ENCODE measurements at regions not wholly inside any gene's neighbourhood (a gene's known extent, or its start where the extent isn't known, plus 50 kb on each side); places are given as distances from the start of the nearest gene placed in this dataset.

GRCh38 chr7:98698976-98699375 is 81.9 kb downstream of the NPTX2 start:
- Histone ChIP-seq H3K4me3 (ENCODE audit: low read depth in 1 of 3, low read length in 3 of 3) (no peak overlapping the region), H3K36me3 (ENCODE audit: control insufficient read depth in 4 of 4, insufficient read depth in 3 of 4, low read depth in 1 of 4, low read length in 3 of 4) (no peaks in the 10 kb centered on the region), H3K4me1 (ENCODE audit: control insufficient read depth in 4 of 4, insufficient read depth in 4 of 4, low read length in 3 of 4) (no peaks in the 10 kb centered on the region), H3K27me3 (ENCODE audit: control insufficient read depth in 4 of 4, insufficient read depth in 4 of 4, low read length in 3 of 4) (peaks cover 0 to 3% (median 0%) of the 10 kb centered on the region in 4 donors), H3K27ac (ENCODE audit: low read depth in 1 of 2, low read length in 2 of 2) (no peak overlapping the region), H3K9me3 (ENCODE audit: control insufficient read depth in 4 of 4, low read length in 3 of 4) (peaks cover 0 to 7% (median under 1%) of the 10 kb centered on the region in 4 donors), H3K9ac (ENCODE audit: low read depth in 1 of 2, low read length in 2 of 2) (no peak overlapping the region)
- WGBS, result 86% methylated on average over 2 of the region's 2 CpGs
- no peak for DNase-seq (ENCODE audit: low spot score)
- TF ChIP-seq RXRA (IDR thresholded peaks at IDR 0.05), result no peak
- TF ChIP-seq JUND (IDR thresholded peaks at IDR 0.05), result no peak
- no peak for TF ChIP-seq RAD21 (IDR thresholded peaks at IDR 0.05)
- no peak for TF ChIP-seq FOXA1 (IDR thresholded peaks at IDR 0.05)
- TF ChIP-seq NR2F2 (IDR thresholded peaks at IDR 0.05), result no peak
- no peak for TF ChIP-seq REST (IDR thresholded peaks at IDR 0.05)
- TF ChIP-seq SP1 (IDR thresholded peaks at IDR 0.05), result no peak
- no peak for TF ChIP-seq FOXA2 (IDR thresholded peaks at IDR 0.05)
- TF ChIP-seq, protein P1, sequence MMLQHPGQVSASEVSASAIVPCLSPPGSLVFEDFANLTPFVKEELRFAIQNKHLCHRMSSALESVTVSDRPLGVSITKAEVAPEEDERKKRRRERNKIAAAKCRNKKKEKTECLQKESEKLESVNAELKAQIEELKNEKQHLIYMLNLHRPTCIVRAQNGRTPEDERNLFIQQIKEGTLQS (IDR thresholded peaks at IDR 0.05), result no peak
- TF ChIP-seq, protein P2, sequence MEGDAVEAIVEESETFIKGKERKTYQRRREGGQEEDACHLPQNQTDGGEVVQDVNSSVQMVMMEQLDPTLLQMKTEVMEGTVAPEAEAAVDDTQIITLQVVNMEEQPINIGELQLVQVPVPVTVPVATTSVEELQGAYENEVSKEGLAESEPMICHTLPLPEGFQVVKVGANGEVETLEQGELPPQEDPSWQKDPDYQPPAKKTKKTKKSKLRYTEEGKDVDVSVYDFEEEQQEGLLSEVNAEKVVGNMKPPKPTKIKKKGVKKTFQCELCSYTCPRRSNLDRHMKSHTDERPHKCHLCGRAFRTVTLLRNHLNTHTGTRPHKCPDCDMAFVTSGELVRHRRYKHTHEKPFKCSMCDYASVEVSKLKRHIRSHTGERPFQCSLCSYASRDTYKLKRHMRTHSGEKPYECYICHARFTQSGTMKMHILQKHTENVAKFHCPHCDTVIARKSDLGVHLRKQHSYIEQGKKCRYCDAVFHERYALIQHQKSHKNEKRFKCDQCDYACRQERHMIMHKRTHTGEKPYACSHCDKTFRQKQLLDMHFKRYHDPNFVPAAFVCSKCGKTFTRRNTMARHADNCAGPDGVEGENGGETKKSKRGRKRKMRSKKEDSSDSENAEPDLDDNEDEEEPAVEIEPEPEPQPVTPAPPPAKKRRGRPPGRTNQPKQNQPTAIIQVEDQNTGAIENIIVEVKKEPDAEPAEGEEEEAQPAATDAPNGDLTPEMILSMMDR (IDR thresholded peaks at IDR 0.05; ENCODE audit: low read depth, low read length, missing input control), result no peak
- TF ChIP-seq, protein P3, sequence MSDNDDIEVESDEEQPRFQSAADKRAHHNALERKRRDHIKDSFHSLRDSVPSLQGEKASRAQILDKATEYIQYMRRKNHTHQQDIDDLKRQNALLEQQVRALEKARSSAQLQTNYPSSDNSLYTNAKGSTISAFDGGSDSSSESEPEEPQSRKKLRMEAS (IDR thresholded peaks at IDR 0.05), result no peak
- TF ChIP-seq EGR1 (IDR thresholded peaks at IDR 0.05; ENCODE audit: low read depth in 2 of 2), result no peak
- TF ChIP-seq ZBTB33 (IDR thresholded peaks at IDR 0.05), result no peak
- no peak for TF ChIP-seq TAF1 (conservative IDR thresholded peaks at IDR 0.05)
- no peak for TF ChIP-seq YY1 (IDR thresholded peaks at IDR 0.05)
- no peak for TF ChIP-seq GABPA (IDR thresholded peaks at IDR 0.05 in 1 of 2, conservative IDR thresholded peaks at IDR 0.05 in 1 of 2)
- no peak for TF ChIP-seq HNF4G (IDR thresholded peaks at IDR 0.05)

GRCh38 chr7:98700533-98700932 is 83.4 kb downstream of the NPTX2 start:
- Histone ChIP-seq H3K27me3 (ENCODE audit: control insufficient read depth in 4 of 4, insufficient read depth in 4 of 4, low read length in 3 of 4) (peaks cover 0 to 4% (median 0%) of the 10 kb centered on the region in 4 donors), H3K4me3 (ENCODE audit: low read depth in 1 of 3, low read length in 3 of 3) (no peak overlapping the region), H3K9ac (ENCODE audit: low read depth in 1 of 2, low read length in 2 of 2) (no peak overlapping the region), H3K4me1 (ENCODE audit: control insufficient read depth in 4 of 4, insufficient read depth in 4 of 4, low read length in 3 of 4) (no peaks in the 10 kb centered on the region), H3K36me3 (ENCODE audit: control insufficient read depth in 4 of 4, insufficient read depth in 3 of 4, low read depth in 1 of 4, low read length in 3 of 4) (no peaks in the 10 kb centered on the region), H3K9me3 (ENCODE audit: control insufficient read depth in 4 of 4, low read length in 3 of 4) (peaks cover 0 to 7% (median under 1%) of the 10 kb centered on the region in 4 donors), H3K27ac (ENCODE audit: low read depth in 1 of 2, low read length in 2 of 2) (no peak overlapping the region)
- no peak for DNase-seq (ENCODE audit: low spot score)
- WGBS, result 68% methylated on average over 3 of the region's 3 CpGs
- no peak for TF ChIP-seq NR2F2 (IDR thresholded peaks at IDR 0.05)
- TF ChIP-seq EGR1 (IDR thresholded peaks at IDR 0.05; ENCODE audit: low read depth in 2 of 2), result no peak
- no peak for TF ChIP-seq REST (IDR thresholded peaks at IDR 0.05)
- TF ChIP-seq, protein P3 (IDR thresholded peaks at IDR 0.05), result no peak
- TF ChIP-seq, protein P1 (IDR thresholded peaks at IDR 0.05), result no peak
- no peak for TF ChIP-seq JUND (IDR thresholded peaks at IDR 0.05)
- TF ChIP-seq TAF1 (conservative IDR thresholded peaks at IDR 0.05), result no peak
- TF ChIP-seq, protein P2 (IDR thresholded peaks at IDR 0.05; ENCODE audit: low read depth, low read length, missing input control), result no peak
- TF ChIP-seq GABPA (IDR thresholded peaks at IDR 0.05 in 1 of 2, conservative IDR thresholded peaks at IDR 0.05 in 1 of 2), result no peak

Measured in liver (tissue), 8 donors.